SU-DHL-6 (cell line): ENCODE measurements at regions not wholly inside any gene's neighbourhood (a gene's known extent, or its start where the extent isn't known, plus 50 kb on each side); places are given as distances from the start of the nearest gene placed in this dataset.

ENCODE experiments used
- H2AFZ ChIP-seq: fragments of 200-600 bp; sonication (generic); 2 replicates; pipeline ENCODE4 v1.6.1; 2014; ENCODE audit warnings: low read depth, mild to moderate bottlenecking, moderate library complexity, mixed read lengths, antibody characterized with exemption, low read length; ENCODE audit not compliant: severe bottlenecking
- H3F3A ChIP-seq: fragments of 200-600 bp; shearing (Covaris generic); 2 replicates; pipeline ENCODE4 v1.6.0; 2016; ENCODE audit warnings: antibody characterized with exemption, mild to moderate bottlenecking; ENCODE audit not compliant: insufficient read depth
- H3K27ac ChIP-seq: fragments of 200-600 bp; sonication (generic); 2 replicates; pipeline ENCODE4 v1.5.1; 2016; ENCODE audit warnings: low read depth, mild to moderate bottlenecking, low read length, moderate library complexity, mixed read lengths
- H3K27me3 ChIP-seq: fragments of 200-600 bp; sonication (generic), shearing (Covaris generic); 2 replicates; pipeline ENCODE4 v1.6.0; 2014; ENCODE audit warnings: mild to moderate bottlenecking, low read length
- H3K36me3 ChIP-seq: fragments of 200-600 bp; sonication (generic); 2 replicates; pipeline ENCODE4 v1.6.1; 2014; ENCODE audit warnings: mild to moderate bottlenecking, low read length, mixed read lengths
- H3K4me2 ChIP-seq: fragments of 300-600, 200-600 bp; shearing (Covaris generic), sonication (generic); 2 replicates; pipeline ENCODE4 v1.6.0; 2014; ENCODE audit warnings: low read length, low read depth, mild to moderate bottlenecking; ENCODE audit not compliant: poor library complexity, severe bottlenecking
- H3K4me3 ChIP-seq: fragments of 200-600 bp; sonication (generic); 2 replicates; pipeline ENCODE4 v1.5.1; 2014; ENCODE audit warnings: antibody characterized with exemption, low read length, mild to moderate bottlenecking, mixed read lengths; ENCODE audit not compliant: insufficient read depth, poor library complexity, severe bottlenecking
- H3K79me2 ChIP-seq: fragments of 200-600 bp; sonication (generic); 2 replicates; pipeline ENCODE4 v1.6.1; 2014; ENCODE audit warnings: mild to moderate bottlenecking, low read length, moderate library complexity; ENCODE audit not compliant: insufficient read depth
- H3K9ac ChIP-seq: fragments of 200-600 bp; sonication (generic); 2 replicates; pipeline ENCODE4 v1.7.0; 2014; ENCODE audit warnings: mild to moderate bottlenecking, low read length
- H3K9me2 ChIP-seq: fragments of 200-600 bp; sonication (generic); replicated peaks from 2 replicates; pipeline ENCODE4 v1.6.1; 2014; ENCODE audit warnings: low read length; ENCODE audit not compliant: insufficient read depth
- H3K9me3 ChIP-seq: fragments of 200-600 bp; sonication (generic); 2 replicates; pipeline ENCODE4 v1.6.1; 2014; ENCODE audit warnings: low read length, mixed read lengths; ENCODE audit not compliant: insufficient read depth
- H4K20me1 ChIP-seq: fragments of 200-600 bp; sonication (generic); 2 replicates; pipeline ENCODE4 v1.6.1; 2014; ENCODE audit warnings: low read depth, mild to moderate bottlenecking, antibody characterized with exemption, low read length, moderate library complexity, mixed read lengths
- CTCF ChIP-seq: fragments of 200-600 bp; sonication (generic); IDR thresholded peaks from one replicate; pipeline ENCODE4 v1.5.1; 2017; ENCODE audit warnings: antibody characterized with exemption, mild to moderate bottlenecking, low read length, moderate library complexity; ENCODE audit not compliant: insufficient read depth, poor library complexity, severe bottlenecking
- EZH2phosphoT487 ChIP-seq: fragments of 200-600 bp; sonication (generic), shearing (Covaris generic); conservative IDR thresholded peaks from 2 replicates; pipeline ENCODE4 v1.6.1; 2018; ENCODE audit warnings: mild to moderate bottlenecking, antibody characterized with exemption, low read length, moderate library complexity, mixed read lengths

DNA sequence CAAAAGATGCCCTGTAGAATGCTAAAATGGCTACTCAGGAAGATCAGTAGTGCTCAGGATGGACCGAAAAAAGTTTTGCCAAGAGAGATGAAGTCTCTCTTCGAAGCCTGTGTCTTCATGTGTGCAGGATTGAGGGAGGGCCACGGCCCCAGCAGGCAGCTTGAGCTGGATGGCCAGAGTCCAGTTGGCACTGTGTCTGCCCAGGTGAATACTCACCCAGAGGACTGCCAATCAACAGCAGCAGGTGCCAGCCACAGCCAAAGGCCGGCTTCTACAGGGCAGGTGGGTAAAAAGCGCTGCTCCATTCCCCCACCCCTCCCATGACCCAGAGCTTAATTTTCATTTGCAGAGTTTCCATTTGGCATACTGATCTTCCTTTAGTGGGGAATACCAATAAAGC lies 287.9 kb upstream of the ZNF608 start:
- TF ChIP-seq CTCF (no peak), EZH2phosphoT487 (no peak)
- H3K27me3 ChIP-seq: no peaks in the 10 kb centered on the region
- no peak overlapping the region for H3K9ac ChIP-seq

DNA sequence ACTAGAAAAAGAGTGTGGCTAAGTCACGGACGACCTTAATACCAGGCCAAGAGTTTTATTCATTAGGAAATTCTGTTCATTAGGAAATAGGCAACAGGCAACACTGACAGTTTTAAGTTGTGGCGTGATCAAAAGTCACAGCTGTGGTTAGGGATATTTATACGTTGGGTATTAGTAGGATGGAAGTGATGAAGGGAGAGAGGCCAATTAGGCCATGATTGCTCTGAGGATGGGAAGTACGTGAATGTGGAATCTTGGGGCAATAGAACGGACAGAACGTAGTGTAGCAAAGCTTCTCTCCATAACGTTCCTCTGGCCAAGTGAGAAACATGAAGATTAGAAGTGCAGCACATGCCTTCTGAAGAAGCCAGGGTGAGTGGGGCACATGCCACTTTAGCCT lies 290.1 kb upstream of the ZNF608 start:
- Histone ChIP-seq H3K4me3 (no peak overlapping the region), H3K36me3 (no peaks in the 10 kb centered on the region), H3K4me2 (no peak overlapping the region), H3F3A (no peaks in the 10 kb centered on the region), H3K79me2 (no peaks in the 10 kb centered on the region), H4K20me1 (no peaks in the 10 kb centered on the region), H3K9me2 (no peaks in the 10 kb centered on the region), H3K9me3 (no peaks in the 10 kb centered on the region), H3K9ac (no peak overlapping the region), H3K27me3 (no peaks in the 10 kb centered on the region), H3K27ac (no peak overlapping the region), H2AFZ (no peak overlapping the region)
- TF ChIP-seq CTCF (no peak), EZH2phosphoT487 (no peak)

More for the DNA sequence above, 287.9 kb upstream of the ZNF608 start:
- no peak overlapping the region for H3K27ac ChIP-seq
- no peaks in the 10 kb centered on the region for H3K9me2 ChIP-seq
- no peaks in the 10 kb centered on the region for H3F3A ChIP-seq
- H3K9me3 ChIP-seq: no peaks in the 10 kb centered on the region
- H3K79me2 ChIP-seq: no peaks in the 10 kb centered on the region
- H2AFZ ChIP-seq: no peak overlapping the region
- H4K20me1 ChIP-seq: no peaks in the 10 kb centered on the region
- no peaks in the 10 kb centered on the region for H3K36me3 ChIP-seq
- no peak overlapping the region for H3K4me3 ChIP-seq
- H3K4me2 ChIP-seq: no peak overlapping the region

GRCh38 chr5:125037020-125037419 lies 290.6 kb upstream of the ZNF608 start:
- H3K79me2 ChIP-seq: no peaks in the 10 kb centered on the region
- H3K4me2 ChIP-seq: peak overlapping the region; percentile 35
- H3K36me3 ChIP-seq: no peaks in the 10 kb centered on the region
- no peaks in the 10 kb centered on the region for H3F3A ChIP-seq
- H3K27me3 ChIP-seq: no peaks in the 10 kb centered on the region
- no peaks in the 10 kb centered on the region for H3K9me3 ChIP-seq
- H2AFZ ChIP-seq: peak overlapping the region; percentile 29
- 0 out of 2 replicates have a peak overlapping the region, but pooled peaks have one; percentile 0 for H3K9ac ChIP-seq
- H3K27ac ChIP-seq: peak overlapping the region; percentile 20
- H3K4me3 ChIP-seq: no peak overlapping the region
- H4K20me1 ChIP-seq: no peaks in the 10 kb centered on the region
- no peaks in the 10 kb centered on the region for H3K9me2 ChIP-seq
- TF ChIP-seq EZH2phosphoT487 (no peak), CTCF (no peak)
